ENCODE measurements at regions not wholly inside any gene's neighbourhood (a gene's known extent, or its start where the extent isn't known, plus 50 kb on each side); places are given as distances from the start of the nearest gene placed in this dataset.
A peak's percentile ranks its signal among the peaks of the same experiment; 100 is the strongest.

DNA sequence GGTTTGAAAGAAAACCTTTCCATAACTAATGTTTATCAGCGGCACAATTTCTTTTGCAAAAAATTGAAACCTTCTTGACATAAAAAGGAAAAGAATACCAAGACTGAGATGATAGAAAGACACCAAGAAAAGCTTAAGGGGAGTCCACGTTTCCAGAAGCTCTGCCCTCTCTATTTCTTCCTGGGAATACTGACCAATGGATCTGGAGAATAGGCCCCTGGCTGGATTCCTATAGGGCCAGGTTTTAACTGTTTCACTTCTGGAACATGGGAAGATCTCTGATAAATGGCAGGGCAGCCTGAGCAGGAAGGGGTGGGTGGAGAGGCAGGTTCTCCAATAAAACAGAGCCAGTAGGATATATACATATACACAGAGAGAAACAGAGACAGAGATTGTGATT is 413.4 kb upstream of the JARID2 start:
- peak; percentile 24 for DNase-seq

DNA sequence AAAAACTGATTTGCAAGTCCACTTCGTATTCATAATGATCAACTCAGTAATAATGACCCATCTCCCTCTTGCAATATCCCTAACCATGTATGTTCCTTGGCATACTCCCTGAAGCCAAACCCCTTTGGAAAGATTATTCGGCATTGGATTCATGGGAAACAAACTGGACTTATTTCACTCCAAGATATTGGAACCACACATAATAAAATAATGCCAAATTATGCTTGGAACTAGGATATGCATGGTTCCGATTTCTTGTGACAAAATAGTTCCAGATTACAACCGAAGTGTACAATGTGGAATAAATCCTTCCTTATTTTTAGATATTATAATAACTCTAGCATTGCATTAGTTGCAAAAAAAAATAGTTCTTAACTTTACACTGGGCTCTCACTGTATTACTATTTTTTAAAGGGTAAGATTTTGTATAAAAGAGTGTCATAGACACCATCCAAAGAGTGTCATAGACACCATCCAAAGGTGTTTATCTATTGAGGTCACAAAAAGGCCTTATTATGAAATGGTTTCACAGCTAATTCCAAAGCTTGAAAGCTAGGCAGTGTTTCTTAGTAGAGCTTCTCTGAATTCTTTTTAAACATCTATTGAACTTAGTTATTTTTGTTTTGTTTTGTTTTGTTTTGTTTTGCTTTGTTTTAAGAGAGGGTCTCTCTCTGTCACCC is 410.9 kb upstream of the JARID2 start:
- no peak for DNase-seq

DNA sequence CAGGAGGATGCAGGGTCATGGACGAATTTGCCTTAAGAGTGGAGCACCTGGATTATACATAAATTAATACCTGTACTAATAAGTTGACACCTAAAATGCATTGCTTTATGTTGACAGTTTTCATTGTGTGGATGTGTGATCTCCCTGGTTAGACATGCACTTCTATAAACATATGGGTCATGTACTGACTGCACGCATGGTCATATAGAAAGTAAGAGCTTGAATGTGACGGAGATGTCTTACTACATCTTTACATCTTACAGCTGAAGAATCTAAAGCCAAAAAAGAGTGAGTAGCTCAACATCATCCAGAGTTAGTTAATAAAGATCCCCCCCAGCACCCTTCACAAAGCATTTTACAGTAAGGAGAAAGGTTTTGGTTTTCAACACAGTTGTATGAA is 408.4 kb upstream of the JARID2 start:
- no peak for DNase-seq

DNA sequence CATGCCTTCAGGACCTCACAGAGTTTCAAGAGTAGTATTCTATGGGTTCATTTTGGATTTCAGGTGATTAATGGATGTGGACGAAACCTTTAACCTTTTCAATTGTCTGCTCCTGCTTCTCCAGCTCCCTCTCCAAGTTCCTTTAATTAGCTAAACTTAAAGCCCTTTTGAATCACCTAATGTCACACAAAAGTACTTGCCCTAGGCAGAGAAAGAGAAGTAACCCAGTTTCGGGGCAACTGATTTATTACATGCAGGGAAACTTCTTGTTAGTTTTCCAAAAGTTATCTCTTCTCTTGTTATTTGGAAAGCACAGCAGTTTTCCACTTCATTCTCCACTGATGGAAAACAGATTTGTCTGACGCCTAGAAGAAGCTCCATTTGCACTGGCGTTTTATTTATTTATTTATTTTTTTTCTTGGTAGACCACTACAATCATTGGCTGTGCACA is 407.7 kb upstream of the JARID2 start:
- DNase-seq, result peak; percentile 52

DNA sequence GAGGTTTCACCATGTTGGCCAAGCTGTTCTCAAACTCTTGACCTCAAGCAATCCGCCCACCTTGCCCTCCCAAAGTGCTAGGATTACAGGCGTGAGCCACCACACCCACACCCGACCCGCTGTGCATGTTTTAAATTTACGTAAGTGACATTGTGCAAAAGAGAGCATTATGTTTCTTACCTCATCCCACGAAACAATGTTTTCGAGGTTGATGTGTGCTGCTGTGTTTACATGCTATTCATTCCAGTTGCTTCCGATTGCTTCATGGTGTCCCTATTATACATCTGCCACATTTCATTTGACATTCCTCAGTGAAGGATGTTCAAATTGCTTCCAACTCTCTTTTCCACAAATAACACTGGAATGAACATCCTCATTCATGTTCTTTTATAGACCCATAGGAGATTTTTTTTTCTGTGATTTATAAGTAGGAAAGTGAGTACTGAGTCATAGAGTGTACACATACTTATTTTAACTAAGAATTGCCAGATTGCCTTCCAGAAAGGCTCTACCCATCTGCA is 403.9 kb upstream of the JARID2 start:
- DNase-seq, result peak; percentile 18

DNA sequence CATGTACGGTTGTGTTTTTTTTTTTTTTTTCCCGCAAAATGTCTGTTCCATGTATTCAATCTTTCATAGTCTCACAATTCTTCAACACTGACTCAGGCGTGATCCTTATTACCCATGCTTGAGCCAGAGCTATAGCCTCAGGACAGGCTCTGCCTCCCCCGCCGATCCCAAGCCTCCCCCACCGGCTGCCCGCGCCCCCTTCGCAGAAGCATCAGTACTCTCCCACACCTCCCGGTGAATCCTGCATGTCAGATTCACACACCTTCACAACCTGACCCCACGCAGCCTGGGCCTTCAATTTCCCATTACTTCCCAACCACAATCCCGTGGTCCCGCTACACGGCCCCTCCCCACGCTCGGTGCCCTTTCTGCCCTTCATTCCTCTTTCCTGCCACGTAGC is 401.5 kb upstream of the JARID2 start:
- DNase-seq, result no peak

DNA sequence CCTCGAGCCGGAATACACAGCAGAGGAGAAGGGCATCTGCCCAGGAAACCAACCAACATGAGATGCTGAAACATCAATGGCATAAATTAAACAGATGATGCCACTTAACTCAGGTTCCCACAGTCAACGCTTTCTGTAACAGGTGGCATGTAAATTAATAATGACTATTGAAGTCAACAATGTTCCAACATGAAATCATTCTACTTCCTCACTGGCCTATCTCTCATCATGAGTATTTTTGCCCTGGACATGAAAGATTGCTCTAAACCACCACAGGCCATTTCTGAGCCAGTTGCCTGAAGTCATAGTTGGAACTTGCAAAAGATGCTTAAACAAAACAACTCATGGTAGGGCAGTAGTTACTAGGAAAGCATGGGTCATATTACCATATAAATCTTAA is 397.9 kb upstream of the JARID2 start:
- no peak for DNase-seq

DNA sequence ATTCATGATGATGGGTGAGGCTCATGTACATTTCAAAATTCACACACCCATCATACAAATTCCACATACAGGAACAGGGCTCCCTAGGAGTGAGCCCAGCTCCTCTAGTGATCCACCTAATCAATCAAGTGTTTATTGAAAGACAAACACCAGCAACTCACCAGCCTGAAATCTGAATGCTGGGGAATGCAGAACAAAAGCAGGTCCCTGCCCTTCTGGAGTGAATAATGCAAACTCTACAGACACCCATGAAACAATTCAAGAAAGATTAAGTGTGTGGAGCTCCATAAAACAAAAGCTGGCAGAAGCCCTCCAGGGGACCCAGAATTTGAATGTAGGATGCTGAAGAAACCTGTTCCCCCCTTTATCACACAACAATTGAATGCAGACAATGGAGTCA is 396.7 kb upstream of the JARID2 start:
- no peak for DNase-seq

DNA sequence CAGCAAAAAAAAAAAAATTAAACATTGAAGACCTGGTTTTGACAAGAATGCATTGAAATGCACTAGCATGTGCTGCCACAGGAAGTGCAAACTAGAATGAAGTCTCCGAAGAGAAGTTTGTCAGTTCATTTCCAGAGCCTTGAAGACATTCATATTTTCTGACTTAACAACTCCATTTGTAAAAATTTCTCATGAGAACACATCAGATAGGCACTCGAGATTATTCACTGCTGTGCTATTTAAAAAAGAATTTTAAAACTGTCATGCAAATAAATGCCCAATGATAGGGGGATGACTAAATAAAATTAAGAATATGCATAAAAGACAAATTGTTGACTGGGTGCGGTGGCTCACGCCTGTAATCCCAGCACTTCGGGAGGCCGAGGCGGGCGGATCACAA is 394.6 kb upstream of the JARID2 start:
- no peak for DNase-seq

DNA sequence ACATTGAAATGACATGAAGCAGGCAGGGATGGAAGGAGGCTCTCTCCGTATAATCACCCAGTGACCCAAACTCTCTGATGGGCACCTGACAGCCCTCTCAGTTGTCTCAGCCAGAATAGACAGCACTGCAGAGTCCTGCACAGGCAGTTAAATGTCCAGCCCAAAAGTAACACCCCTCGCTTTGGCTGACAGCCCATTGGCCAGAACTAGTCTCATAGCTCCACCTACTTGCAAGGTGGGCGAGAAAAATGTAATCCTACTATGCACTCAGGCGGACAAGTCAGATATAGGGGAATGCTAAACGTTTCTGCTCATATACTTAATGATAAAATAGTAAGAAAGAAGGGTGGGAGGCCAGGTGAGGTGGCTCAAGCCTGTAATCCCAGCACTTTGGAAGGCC is 393.5 kb upstream of the JARID2 start:
- no peak for DNase-seq

DNA sequence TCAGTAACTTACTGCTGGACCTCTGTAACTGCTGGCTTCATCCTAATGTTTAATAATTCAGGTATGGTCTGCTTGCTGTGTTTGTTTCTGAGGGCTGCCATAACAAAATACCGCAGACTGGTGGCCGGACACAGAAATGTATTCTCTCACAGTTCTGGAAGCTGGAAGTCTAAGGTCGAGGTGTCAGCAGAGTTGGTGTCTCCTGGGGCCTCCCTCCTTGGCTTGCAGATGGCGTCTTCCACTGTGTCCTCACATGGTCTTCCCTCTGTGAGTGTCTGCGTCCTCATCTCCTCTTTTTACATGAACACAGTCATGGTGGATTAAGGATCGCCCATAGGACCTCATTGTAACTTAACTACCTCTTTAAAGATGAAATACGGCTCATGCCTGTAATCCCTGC is 389.7 kb upstream of the JARID2 start:
- DNase-seq, result no peak

DNA sequence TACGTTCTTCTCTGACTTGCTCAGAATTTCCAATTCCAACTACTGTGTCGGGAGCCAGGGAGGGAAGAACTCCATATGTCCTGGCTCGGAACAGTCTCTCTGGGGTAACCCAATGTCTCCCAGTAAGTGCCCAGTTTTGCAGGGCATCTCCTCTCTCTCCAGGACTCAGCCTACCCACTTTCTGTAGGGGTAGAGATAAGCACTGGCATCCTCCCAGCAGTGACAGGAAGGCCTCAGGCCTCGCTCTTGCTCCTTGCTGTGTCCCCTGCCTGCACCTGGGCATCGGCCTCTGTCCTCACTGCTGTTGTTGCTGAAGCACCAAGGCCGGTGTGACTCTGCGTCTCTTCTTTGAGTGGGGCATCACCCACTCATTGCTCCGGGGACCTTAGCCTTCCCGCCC is 388.9 kb upstream of the JARID2 start:
- DNase-seq, result no peak

DNA sequence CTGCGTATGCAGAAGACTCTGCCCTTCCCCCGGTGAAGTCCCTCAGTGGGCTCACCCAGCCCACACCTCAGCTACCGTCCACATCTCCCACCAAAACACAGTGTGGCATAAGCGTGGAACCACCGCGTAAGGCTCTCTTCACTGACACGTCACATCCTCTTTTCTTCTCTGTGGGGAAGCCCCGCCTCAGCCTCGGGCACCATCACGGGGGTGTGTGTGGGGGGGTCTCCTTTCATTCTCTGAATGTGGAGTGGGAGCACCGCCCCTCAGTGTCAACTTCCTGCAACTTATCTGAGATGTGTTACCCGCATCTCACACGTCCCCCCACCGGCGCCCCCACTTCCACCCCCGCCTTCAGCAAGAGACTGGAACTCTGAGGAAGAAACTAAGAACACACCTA is 388.4 kb upstream of the JARID2 start:
- DNase-seq, result no peak

DNA sequence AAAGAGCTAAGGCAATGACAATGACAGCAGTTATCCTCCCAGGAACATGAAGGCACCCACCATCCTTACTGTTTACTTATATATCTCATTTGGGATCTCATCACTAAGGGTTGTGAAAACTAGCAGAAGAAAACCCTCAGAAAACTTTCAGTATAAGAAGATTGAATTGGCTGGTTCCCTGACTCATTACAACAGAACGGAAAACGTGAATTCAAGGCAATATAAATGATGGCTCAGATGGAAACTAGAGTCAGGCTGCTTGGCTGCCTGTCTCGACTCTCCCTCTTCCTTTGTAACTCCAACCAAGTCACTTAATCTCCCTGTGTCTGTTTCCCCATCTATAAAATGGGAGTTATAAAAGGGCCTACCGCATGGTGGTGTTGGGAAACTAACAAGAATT is 387.1 kb upstream of the JARID2 start:
- no peak for DNase-seq

DNA sequence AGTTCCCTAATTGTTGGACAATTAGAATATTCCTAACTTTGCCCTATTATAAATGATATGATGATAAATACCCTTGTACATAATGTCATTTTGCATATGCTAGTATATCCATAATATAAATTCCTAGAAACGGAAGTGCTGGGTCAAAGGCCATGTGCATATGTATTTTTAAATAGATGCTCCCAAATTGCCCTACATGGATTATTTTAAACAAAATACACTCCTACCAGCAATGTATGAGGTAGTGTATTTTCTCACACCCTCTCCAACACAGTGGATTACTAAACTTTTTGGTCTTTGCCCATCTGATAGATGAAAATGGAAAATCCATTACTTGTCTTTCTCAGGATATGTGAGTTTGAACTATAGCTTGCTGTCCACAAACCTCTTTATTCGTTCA is 385.1 kb upstream of the JARID2 start:
- DNase-seq, result no peak

DNA sequence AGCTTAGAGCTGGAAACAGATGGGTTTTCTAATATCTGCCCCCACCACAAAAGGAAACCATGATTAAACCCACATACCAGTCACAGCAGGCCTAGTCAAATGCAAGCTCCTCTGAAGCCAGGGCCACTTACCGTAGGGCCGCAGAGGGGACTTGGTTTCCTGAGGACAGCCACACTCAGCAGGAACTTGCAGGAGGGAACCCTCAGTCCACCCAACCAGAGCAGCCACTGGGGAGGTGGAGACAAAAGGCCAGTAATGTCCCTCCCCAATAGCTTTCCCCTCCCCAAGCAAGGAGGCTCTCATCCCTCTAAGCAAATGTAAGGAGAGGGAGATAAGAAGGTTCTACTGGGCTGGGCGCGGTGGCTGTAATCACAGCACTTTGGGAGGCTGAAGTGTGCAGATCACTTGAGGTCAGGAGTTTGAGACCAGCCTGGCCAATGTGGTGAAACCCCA is 384.4 kb upstream of the JARID2 start:
- DNase-seq, result no peak

DNA sequence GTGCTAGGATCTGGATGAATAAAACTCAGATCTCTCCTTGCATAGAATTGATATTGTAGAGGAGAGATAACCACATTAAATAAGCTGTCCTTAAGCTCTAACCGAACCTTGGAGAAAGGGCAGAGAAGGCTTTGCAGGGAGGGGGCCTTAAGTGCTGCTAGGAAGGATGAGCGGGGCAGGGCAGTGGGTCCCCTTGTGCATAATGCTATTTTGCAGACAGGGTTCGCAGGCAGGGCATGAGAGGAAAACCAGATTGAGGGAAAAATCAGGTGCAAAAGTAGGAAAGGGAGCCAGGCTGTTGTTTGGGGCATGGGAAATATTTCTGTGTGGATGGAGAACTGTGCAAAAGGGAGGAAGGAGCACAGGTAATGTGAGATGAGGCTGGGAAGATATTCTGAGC is 383.0 kb upstream of the JARID2 start:
- no peak for DNase-seq

DNA sequence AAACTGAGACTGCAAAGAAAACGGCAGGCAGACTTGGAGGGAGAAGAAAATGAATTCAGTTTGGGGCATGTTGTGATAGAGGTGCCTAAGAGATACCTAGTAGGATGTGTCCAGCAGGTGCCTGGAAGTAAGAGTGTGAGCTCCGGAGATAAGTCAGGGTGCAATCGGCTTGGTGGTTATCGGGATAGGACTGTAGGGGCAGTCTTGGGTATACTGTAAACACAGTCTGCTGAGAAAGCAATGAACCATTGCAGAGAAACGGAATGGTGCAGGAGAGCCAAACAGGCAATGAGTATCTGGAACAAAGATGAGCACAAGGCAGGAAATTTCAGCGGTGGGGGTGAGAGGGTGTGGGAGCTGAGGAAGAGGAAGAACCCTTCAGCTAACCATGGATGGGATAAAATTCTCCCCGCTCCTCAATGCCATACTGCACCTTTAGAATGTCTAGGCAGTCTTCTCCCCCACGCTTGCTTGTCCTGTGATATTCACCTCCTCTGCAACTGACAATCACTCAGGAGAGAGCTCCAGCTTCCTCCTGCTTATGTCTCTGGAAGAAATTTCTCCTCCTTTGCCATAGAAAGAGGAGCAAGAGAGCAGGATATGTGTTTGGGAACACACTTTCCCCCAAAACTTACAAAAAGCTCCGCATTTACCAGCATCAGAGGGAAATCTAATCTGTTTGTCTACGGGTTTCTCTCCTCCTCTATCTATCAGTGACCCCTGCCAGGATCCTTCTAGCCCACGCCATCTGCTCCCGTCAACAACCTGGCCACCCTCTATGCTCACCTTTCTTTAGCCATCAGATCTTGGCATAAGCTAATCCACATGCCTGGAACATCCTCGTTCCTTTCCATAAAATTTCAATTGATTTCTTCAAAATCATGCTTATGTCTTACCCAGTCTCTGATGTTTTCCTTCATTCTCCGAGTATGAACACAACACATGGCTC is 381.7 kb upstream of the JARID2 start:
- DNase-seq, result peak; percentile 46

DNA sequence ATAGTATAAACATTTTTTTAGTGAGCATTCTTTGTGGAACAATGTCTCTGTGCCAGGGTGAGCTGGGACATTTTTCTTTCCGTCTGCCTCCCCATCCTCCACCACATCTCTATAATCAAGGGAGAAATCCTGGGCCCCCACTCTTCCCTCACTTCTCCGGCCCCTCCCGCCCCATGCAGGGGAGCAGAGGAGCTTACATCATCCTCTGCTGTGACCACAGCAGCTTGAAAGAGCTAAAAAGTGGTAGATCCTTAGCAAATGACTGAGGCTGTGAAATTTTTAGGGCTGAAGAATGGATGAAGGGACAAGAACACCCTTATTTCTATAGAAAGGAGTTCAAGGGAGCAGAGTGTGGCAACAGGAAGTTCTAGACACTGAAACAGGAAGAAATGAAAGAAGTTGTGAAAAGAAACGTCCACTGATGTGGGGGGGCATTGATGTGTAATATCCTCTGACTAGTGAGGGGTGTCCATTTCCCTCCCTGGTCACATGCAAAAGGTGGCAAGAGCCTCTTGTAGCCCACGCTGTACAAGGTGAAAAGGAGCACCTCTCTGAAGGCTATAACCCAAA is 380.3 kb upstream of the JARID2 start:
- no peak for DNase-seq

DNA sequence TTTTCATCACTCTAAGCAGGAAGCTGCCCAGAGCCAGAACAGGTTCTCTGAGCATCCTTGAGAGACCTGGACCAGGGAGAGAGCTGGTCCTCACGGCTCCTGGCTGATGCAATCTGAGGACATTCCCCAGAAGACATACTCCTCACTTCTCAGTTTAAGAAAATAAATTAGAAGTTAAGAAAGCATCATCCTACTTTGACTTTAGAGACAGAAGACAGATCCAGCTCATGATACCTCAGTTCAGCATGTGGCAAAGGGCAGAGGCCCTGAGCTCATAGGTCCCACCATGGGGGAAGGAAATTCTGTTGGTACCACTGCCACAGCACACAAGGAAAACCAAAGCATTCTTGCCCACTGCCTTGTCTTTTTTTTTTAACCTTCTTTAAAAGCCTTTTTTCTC is 378.1 kb upstream of the JARID2 start:
- DNase-seq, result no peak

DNA sequence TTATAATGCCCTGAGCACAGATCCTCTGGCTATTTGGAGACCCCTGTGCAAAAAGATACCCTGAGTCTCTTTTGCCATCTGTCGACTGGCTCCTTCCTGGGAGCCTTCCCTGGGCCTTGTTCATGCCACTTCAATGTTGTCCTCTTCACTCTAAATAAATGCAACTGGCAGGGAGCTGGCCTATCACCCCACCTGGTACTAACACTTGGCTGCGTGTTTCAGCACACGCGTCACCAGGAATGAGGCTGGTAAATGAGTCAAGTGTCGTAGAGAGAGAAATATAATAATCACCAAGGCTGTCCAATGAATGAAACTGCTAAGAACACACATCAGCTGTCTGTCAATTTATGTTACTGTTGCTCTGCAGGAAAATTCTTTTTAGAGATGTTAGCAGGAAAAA is 374.6 kb upstream of the JARID2 start:
- DNase-seq, result peak; percentile 59

DNA sequence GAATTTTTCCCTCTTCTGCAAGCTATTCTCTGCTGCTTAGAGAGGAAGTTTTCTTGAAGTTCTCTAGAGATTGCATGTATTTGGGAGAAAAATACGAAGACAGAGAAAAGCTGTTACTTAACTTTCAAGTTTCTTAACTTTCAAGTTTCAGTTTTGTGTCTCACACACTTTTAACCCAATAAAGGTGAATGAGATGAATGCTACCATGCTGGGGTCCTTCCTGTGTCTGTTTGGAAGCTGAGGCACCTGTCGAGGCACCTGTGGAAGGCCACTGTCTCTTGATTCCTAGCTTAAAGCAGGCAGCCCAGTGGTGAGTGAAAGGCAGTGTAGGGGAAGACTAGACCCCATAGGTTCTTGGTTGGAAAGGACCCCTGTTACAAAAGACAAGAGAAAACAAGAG is 372.8 kb upstream of the JARID2 start:
- DNase-seq, result no peak

DNA sequence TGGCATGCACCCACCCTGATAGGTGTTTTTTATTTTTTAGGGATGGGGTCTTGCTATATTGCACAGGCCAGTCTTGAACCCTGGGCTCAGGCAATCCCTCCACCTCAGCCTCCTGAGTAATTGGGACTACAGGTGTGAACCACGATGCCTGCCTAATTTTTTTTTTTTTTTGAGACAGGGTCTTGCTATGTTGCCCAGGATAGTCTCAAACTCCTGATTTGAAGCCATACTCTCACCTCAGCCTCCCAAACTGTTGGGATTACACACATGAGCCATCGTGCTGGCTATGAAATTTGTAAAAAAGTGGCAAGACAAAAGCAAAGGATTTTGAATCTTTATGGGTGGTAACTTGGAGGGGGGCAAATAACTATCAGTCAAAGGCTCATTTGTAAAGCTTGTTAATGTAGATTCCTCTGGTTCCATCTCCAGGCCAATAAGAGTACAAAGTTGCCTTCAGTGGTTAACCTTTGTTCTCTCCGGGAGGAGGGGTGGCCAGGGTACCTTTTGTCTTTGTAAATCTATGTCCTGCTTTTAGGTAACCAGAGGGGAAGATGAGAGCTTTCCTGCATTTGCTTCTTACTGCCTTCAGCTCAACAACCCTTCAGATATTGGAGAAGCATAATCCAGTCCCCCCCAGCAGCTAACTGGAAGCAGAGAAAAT is 372.0 kb upstream of the JARID2 start:
- no peak for DNase-seq

Data from NCI-H69 (cell line).